ENCODE measurements at regions not wholly inside any gene's neighbourhood (a gene's known extent, or its start where the extent isn't known, plus 50 kb on each side); places are given as distances from the start of the nearest gene placed in this dataset.

- Histone ChIP-seq H3K4me1 (ENCODE audit: control insufficient read depth in 1 of 2, low read depth in 2 of 2) (no peaks in the 10 kb centered on the region), H3K27me3 (replicated peaks; ENCODE audit: insufficient read depth) (no peaks in the 10 kb centered on the region), H3K27ac (no peak overlapping the region), H3K4me3 (no peak overlapping the region), H3K9me3 (no peaks in the 10 kb centered on the region), H3K36me3 (no peaks in the 10 kb centered on the region)
- no peak for DNase-seq (ENCODE audit: low spot score)
- no peak for ATAC-seq (ENCODE audit: insufficient number of reproducible peaks, low FRiP score, low read depth)
- TF ChIP-seq CTCF (IDR thresholded peaks at IDR 0.05): no peak
Measured at GRCh38 chr2:199160081-199160480, 297.7 kb downstream of the SATB2 start.

GRCh38 chr2:199148076-199148845 is 309.5 kb downstream of the SATB2 start:
- ATAC-seq (ENCODE audit: insufficient number of reproducible peaks, low FRiP score, low read depth) (no peak), DNase-seq (ENCODE audit: low spot score) (no peak)
- no peak for TF ChIP-seq CTCF (IDR thresholded peaks at IDR 0.05)
- no peak overlapping the region for H3K4me3 ChIP-seq
- H3K9me3 ChIP-seq: no peaks in the 10 kb centered on the region
- no peaks in the 10 kb centered on the region for H3K36me3 ChIP-seq
- H3K27ac ChIP-seq: no peak overlapping the region
- H3K27me3 ChIP-seq (replicated peaks; ENCODE audit: insufficient read depth): no peaks in the 10 kb centered on the region
- peaks cover 6 to 12% of the 10 kb centered on the region in 2 donors for H3K4me1 ChIP-seq (ENCODE audit: control insufficient read depth in 1 of 2, low read depth in 2 of 2)

- Histone ChIP-seq H3K36me3 (no peaks in the 10 kb centered on the region), H3K27ac (no peak overlapping the region), H3K27me3 (replicated peaks; ENCODE audit: insufficient read depth) (no peaks in the 10 kb centered on the region), H3K9me3 (no peaks in the 10 kb centered on the region), H3K4me1 (ENCODE audit: control insufficient read depth in 1 of 2, low read depth in 2 of 2) (peaks cover 6 to 12% of the 10 kb centered on the region in 2 donors), H3K4me3 (no peak overlapping the region)
- no peak for TF ChIP-seq CTCF (IDR thresholded peaks at IDR 0.05)
- DNase-seq (ENCODE audit: low spot score): no peak
- no peak for ATAC-seq (ENCODE audit: insufficient number of reproducible peaks, low FRiP score, low read depth)
Measured at GRCh38 chr2:199147216-199147615, 310.5 kb downstream of the SATB2 start.

GRCh38 chr2:199144546-199144945 is 313.2 kb downstream of the SATB2 start:
- DNase-seq (ENCODE audit: low spot score): no peak
- ATAC-seq (ENCODE audit: insufficient number of reproducible peaks, low FRiP score, low read depth): no peak
- H3K36me3 ChIP-seq: no peaks in the 10 kb centered on the region
- H3K4me3 ChIP-seq: no peak overlapping the region
- H3K4me1 ChIP-seq (ENCODE audit: control insufficient read depth in 1 of 2, low read depth in 2 of 2): peaks cover 6 to 12% of the 10 kb centered on the region in 2 donors
- H3K27ac ChIP-seq: no peak overlapping the region
- TF ChIP-seq CTCF (IDR thresholded peaks at IDR 0.05): no peak
- no peaks in the 10 kb centered on the region for H3K9me3 ChIP-seq
- H3K27me3 ChIP-seq (replicated peaks; ENCODE audit: insufficient read depth): no peaks in the 10 kb centered on the region

- H3K27ac ChIP-seq: no peak overlapping the region
- DNase-seq (ENCODE audit: low spot score) (no peak), ATAC-seq (ENCODE audit: insufficient number of reproducible peaks, low FRiP score, low read depth) (no peak)
- TF ChIP-seq CTCF (IDR thresholded peaks at IDR 0.05): no peak
- no peaks in the 10 kb centered on the region for H3K36me3 ChIP-seq
- no peak overlapping the region for H3K4me3 ChIP-seq
- peaks cover 6 to 12% of the 10 kb centered on the region in 2 donors for H3K4me1 ChIP-seq (ENCODE audit: control insufficient read depth in 1 of 2, low read depth in 2 of 2)
- no peaks in the 10 kb centered on the region for H3K27me3 ChIP-seq (replicated peaks; ENCODE audit: insufficient read depth)
- no peaks in the 10 kb centered on the region for H3K9me3 ChIP-seq
Measured at GRCh38 chr2:199144036-199144435, 313.7 kb downstream of the SATB2 start.
